ENCODE measurements at regions not wholly inside any gene's neighbourhood (a gene's known extent, or its start where the extent isn't known, plus 50 kb on each side); places are given as distances from the start of the nearest gene placed in this dataset.

GRCh38 chr4:112970903-112971302 is 78.5 kb upstream of the ANK2 start:
- Histone ChIP-seq H2AFZ (ENCODE audit: insufficient read depth, low read depth, low read length, poor library complexity, severe bottlenecking) (no peak overlapping the region), H3K79me2 (ENCODE audit: control insufficient read depth, insufficient read depth, low read length) (no peaks in the 10 kb centered on the region), H3K9ac (ENCODE audit: low read length) (no peak overlapping the region), H3K27ac (ENCODE audit: low read length in 2 of 2) (no peak overlapping the region), H3K4me3 (ENCODE audit: control extremely low read depth in 1 of 5, extremely low read depth in 1 of 5, insufficient read depth in 1 of 5, low read depth in 2 of 5, low read length in 4 of 5) (no peak overlapping the region), H4K20me1 (ENCODE audit: control insufficient read depth, insufficient read depth, low read length, poor library complexity, severe bottlenecking) (no peaks in the 10 kb centered on the region), H3K9me3 (ENCODE audit: control extremely low read depth in 1 of 3, control insufficient read depth in 2 of 3, insufficient read depth in 1 of 3, low read length in 2 of 3) (no peaks in the 10 kb centered on the region), H3K4me2 (replicated peaks; ENCODE audit: low read depth, low read length, poor library complexity, severe bottlenecking) (no peak overlapping the region), H3K27me3 (replicated peaks in 1 of 4; ENCODE audit: control extremely low read depth in 1 of 4, control insufficient read depth in 3 of 4, insufficient read depth in 4 of 4, low read length in 3 of 4) (no peaks in the 10 kb centered on the region), H3K4me1 (ENCODE audit: control insufficient read depth in 2 of 2, insufficient read depth in 2 of 2, low read length in 2 of 2) (no peaks in the 10 kb centered on the region), H3K36me3 (replicated peaks in 1 of 2; ENCODE audit: control extremely low read depth in 1 of 2, control insufficient read depth in 1 of 2, extremely low read depth in 1 of 2, insufficient read depth in 2 of 2, low read length in 1 of 2) (no peaks in the 10 kb centered on the region)
- POLR2A ChIA-PET = no interaction called here
- H3K4me1 Mint-ChIP-seq = no peaks in the 10 kb centered on the region
- ATAC-seq (ENCODE audit: low read depth) (no peak), DNase-seq (no peak)
- TF ChIP-seq EZH2 (IDR thresholded peaks at IDR 0.05; ENCODE audit: borderline replicate concordance, insufficient read depth, low read depth, low read length, poor library complexity, severe bottlenecking) = no peak
- TF ChIP-seq CTCF (IDR thresholded peaks at IDR 0.05) = no peak
- H3K9me3 Mint-ChIP-seq (ENCODE audit: insufficient read depth) = no peaks in the 10 kb centered on the region
- H3K4me3 Mint-ChIP-seq = no peak overlapping the region
- no peaks in the 10 kb centered on the region for H3K27me3 Mint-ChIP-seq
- CTCF ChIA-PET = no interaction called here
- intact Hi-C loops (cut with micrococcal nuclease) = no loop called here
- no CpG with 5 or more reads among the region's 2 CpGs for WGBS (ENCODE audit: insufficient coverage)
- H3K27ac Mint-ChIP-seq = no peak overlapping the region

- Mint-ChIP-seq H3K27ac (no peak overlapping the region), H3K9me3 (ENCODE audit: insufficient read depth) (no peaks in the 10 kb centered on the region), H3K4me1 (no peaks in the 10 kb centered on the region), H3K4me3 (no peak overlapping the region), H3K27me3 (no peaks in the 10 kb centered on the region)
- H3K9me3 ChIP-seq (ENCODE audit: control extremely low read depth in 1 of 3, control insufficient read depth in 2 of 3, insufficient read depth in 1 of 3, low read length in 2 of 3) = no peaks in the 10 kb centered on the region
- no peak overlapping the region for H3K27ac ChIP-seq (ENCODE audit: low read length in 2 of 2)
- CTCF ChIA-PET = interaction anchor here (2.2 kb wide), 1 partner anchor 22 kb away, joined by 5 read pairs; no protein-coding TSS in a partner anchor
- no peaks in the 10 kb centered on the region for H3K36me3 ChIP-seq (replicated peaks in 1 of 2; ENCODE audit: control extremely low read depth in 1 of 2, control insufficient read depth in 1 of 2, extremely low read depth in 1 of 2, insufficient read depth in 2 of 2, low read length in 1 of 2)
- DNase-seq (no peak), ATAC-seq (ENCODE audit: low read depth) (no peak)
- H2AFZ ChIP-seq (ENCODE audit: insufficient read depth, low read depth, low read length, poor library complexity, severe bottlenecking) = no peak overlapping the region
- no peak overlapping the region for H3K9ac ChIP-seq (ENCODE audit: low read length)
- H3K4me3 ChIP-seq (ENCODE audit: control extremely low read depth in 1 of 5, extremely low read depth in 1 of 5, insufficient read depth in 1 of 5, low read depth in 2 of 5, low read length in 4 of 5) = no peak overlapping the region
- intact Hi-C loops (cut with micrococcal nuclease) = no loop called here
- H3K4me1 ChIP-seq (ENCODE audit: control insufficient read depth in 2 of 2, insufficient read depth in 2 of 2, low read length in 2 of 2) = no peaks in the 10 kb centered on the region
- no CpG with 5 or more reads among the region's 2 CpGs for WGBS (ENCODE audit: insufficient coverage)
- TF ChIP-seq EZH2 (IDR thresholded peaks at IDR 0.05; ENCODE audit: borderline replicate concordance, insufficient read depth, low read depth, low read length, poor library complexity, severe bottlenecking) (no peak), CTCF (IDR thresholded peaks at IDR 0.05) (no peak)
- POLR2A ChIA-PET = no interaction called here
- H4K20me1 ChIP-seq (ENCODE audit: control insufficient read depth, insufficient read depth, low read length, poor library complexity, severe bottlenecking) = no peaks in the 10 kb centered on the region
- H3K27me3 ChIP-seq (replicated peaks in 1 of 4; ENCODE audit: control extremely low read depth in 1 of 4, control insufficient read depth in 3 of 4, insufficient read depth in 4 of 4, low read length in 3 of 4) = no peaks in the 10 kb centered on the region
- H3K4me2 ChIP-seq (replicated peaks; ENCODE audit: low read depth, low read length, poor library complexity, severe bottlenecking) = no peak overlapping the region
- no peaks in the 10 kb centered on the region for H3K79me2 ChIP-seq (ENCODE audit: control insufficient read depth, insufficient read depth, low read length)
Measured at GRCh38 chr4:112973750-112974251, 75.7 kb upstream of the ANK2 start.

All from B cell (primary cell).